ENCODE measurements at regions not wholly inside any gene's neighbourhood (a gene's known extent, or its start where the extent isn't known, plus 50 kb on each side); places are given as distances from the start of the nearest gene placed in this dataset.

DNA sequence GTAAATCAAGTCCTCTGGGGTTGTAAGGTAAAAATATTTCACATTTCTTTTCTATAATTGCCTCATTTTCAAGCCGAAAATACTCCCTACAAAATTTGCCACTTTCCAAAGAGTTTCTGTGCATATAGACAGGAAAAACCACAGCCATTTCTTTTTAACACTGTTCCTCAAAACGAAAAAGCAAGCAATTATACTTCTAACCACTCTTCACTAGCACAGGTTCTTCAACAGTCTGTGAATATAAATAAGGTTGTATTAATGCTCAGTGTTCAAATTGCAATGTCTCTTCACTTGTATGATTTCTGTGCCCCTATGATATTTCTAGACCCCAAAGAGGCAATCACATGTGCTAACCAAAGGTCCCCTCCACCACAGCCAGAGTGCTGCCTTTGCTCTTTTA is 206.0 kb downstream of the SIM1 start (continued):
- TF ChIP-seq, protein P1, sequence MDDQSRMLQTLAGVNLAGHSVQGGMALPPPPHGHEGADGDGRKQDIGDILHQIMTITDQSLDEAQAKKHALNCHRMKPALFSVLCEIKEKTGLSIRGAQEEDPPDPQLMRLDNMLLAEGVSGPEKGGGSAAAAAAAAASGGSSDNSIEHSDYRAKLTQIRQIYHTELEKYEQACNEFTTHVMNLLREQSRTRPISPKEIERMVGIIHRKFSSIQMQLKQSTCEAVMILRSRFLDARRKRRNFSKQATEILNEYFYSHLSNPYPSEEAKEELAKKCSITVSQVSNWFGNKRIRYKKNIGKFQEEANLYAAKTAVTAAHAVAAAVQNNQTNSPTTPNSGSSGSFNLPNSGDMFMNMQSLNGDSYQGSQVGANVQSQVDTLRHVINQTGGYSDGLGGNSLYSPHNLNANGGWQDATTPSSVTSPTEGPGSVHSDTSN (IDR thresholded peaks at IDR 0.05; ENCODE audit: insufficient replicate concordance, low read depth, low read length): no peak
- TF ChIP-seq KLF5 (IDR thresholded peaks at IDR 0.05; ENCODE audit: partially characterized antibody) (no peak), SMAD1 (IDR thresholded peaks at IDR 0.05; ENCODE audit: low read depth, partially characterized antibody) (no peak)
- TF ChIP-seq, protein P2, sequence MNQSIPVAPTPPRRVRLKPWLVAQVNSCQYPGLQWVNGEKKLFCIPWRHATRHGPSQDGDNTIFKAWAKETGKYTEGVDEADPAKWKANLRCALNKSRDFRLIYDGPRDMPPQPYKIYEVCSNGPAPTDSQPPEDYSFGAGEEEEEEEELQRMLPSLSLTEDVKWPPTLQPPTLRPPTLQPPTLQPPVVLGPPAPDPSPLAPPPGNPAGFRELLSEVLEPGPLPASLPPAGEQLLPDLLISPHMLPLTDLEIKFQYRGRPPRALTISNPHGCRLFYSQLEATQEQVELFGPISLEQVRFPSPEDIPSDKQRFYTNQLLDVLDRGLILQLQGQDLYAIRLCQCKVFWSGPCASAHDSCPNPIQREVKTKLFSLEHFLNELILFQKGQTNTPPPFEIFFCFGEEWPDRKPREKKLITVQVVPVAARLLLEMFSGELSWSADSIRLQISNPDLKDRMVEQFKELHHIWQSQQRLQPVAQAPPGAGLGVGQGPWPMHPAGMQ (IDR thresholded peaks at IDR 0.05; ENCODE audit: borderline replicate concordance): no peak
- TF ChIP-seq, protein P3, sequence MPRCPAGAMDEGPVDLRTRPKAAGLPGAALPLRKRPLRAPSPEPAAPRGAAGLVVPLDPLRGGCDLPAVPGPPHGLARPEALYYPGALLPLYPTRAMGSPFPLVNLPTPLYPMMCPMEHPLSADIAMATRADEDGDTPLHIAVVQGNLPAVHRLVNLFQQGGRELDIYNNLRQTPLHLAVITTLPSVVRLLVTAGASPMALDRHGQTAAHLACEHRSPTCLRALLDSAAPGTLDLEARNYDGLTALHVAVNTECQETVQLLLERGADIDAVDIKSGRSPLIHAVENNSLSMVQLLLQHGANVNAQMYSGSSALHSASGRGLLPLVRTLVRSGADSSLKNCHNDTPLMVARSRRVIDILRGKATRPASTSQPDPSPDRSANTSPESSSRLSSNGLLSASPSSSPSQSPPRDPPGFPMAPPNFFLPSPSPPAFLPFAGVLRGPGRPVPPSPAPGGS (IDR thresholded peaks at IDR 0.05; ENCODE audit: borderline replicate concordance, insufficient read depth, low read depth, low read length, poor library complexity, severe bottlenecking): no peak

DNA sequence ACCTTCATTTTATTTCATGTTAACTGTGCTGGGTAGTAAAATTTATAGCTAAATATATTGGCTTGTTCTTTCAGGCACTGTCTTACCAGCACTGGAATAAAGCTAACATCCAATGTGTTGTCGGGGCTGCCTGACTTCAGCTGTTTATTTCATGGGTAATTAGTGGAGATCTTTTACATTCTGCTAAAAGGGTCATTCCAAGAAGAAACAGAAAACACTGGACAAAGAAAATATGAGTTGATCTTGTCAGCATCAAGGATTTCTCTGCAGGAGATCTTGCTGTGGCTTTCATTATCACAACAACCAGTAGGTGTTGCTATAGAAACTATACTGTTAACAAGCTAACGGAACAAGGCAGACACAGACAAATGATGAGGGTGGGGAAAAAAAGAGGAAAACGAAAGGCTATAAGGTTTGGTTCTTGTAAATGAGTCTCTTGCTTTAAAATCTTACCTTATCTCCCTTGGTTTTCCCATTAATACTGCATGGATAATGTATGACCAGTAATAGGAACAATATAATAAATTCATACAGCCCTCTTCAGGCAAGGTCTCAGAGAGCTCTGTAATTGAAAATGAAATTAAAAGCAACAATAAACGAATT is 206.8 kb downstream of the SIM1 start:
- Histone ChIP-seq H3K4me3 (no peak overlapping the region), H3K4me2 (ENCODE audit: control insufficient read depth, insufficient read depth) (peak overlapping the region; percentile 19)
- peak; percentile 59 for FAIRE-seq

More for the DNA sequence above, 206.8 kb downstream of the SIM1 start:
- ChIA-PET POLR2A (no interaction called here), RAD21 (ENCODE audit: unreplicated experiment) (interaction anchor here (0.7 to 2.8 kb wide), 5 partner anchors 20 to 134 kb away, joined by 3 to 15 read pairs (median 4); no protein-coding TSS in a partner anchor), SMC1A (ENCODE audit: uncharacterized antibody, unreplicated experiment) (interaction anchor here (0.7 to 2.7 kb wide), 11 partner anchors 8 to 407 kb away, joined by 3 to 11 read pairs (median 4); no protein-coding TSS in a partner anchor), CTCF (interaction anchor here (0.9 to 2.3 kb wide), 11 partner anchors 9 to 407 kb away, joined by 3 to 7 read pairs (median 4); no protein-coding TSS in a partner anchor)
- in situ Hi-C loops (cut with MboI) (no loop called here), intact Hi-C loops (cut with micrococcal nuclease; ENCODE audit: unreplicated experiment) (no loop called here)
- Histone ChIP-seq H3K9me3 (replicated peaks; ENCODE audit: control insufficient read depth, insufficient read depth, low read length) (no peaks in the 10 kb centered on the region), H3K9ac (ENCODE audit: control insufficient read depth, insufficient read depth, low read length) (no peak overlapping the region), H3K27ac (ENCODE audit: control insufficient read depth, insufficient read depth) (no peak overlapping the region), H3K27me3 (replicated peaks in 1 of 2; ENCODE audit: control insufficient read depth in 2 of 2, insufficient read depth in 2 of 2, low read length in 1 of 2) (no peaks in the 10 kb centered on the region), H4K20me1 (ENCODE audit: control insufficient read depth, insufficient read depth) (no peaks in the 10 kb centered on the region), H3K4me1 (ENCODE audit: control insufficient read depth, insufficient read depth, low read length) (no peaks in the 10 kb centered on the region), H2AFZ (ENCODE audit: control insufficient read depth, low read depth, low read length) (peak overlapping the region; percentile 58), H3K36me3 (ENCODE audit: control insufficient read depth in 2 of 2, insufficient read depth in 2 of 2, low read length in 1 of 2) (no peaks in the 10 kb centered on the region), H3K79me2 (ENCODE audit: control insufficient read depth, insufficient read depth, low read length) (no peaks in the 10 kb centered on the region)
- 23% methylated on average over 4 of the region's 4 CpGs for WGBS (ENCODE audit: insufficient coverage, insufficient replicate concordance, low lambda C conversion rate, missing lambda C conversion rate)
- ATAC-seq (peak; percentile 85), DNase-seq (ENCODE audit: low read depth, low spot score) (peak; percentile 11)
- TF ChIP-seq BMI1 (IDR thresholded peaks at IDR 0.05; ENCODE audit: borderline replicate concordance): peak; percentile 84
- no peak for TF ChIP-seq MTA3 (IDR thresholded peaks at IDR 0.05; ENCODE audit: borderline replicate concordance, low read length)
- TF ChIP-seq, protein P4, sequence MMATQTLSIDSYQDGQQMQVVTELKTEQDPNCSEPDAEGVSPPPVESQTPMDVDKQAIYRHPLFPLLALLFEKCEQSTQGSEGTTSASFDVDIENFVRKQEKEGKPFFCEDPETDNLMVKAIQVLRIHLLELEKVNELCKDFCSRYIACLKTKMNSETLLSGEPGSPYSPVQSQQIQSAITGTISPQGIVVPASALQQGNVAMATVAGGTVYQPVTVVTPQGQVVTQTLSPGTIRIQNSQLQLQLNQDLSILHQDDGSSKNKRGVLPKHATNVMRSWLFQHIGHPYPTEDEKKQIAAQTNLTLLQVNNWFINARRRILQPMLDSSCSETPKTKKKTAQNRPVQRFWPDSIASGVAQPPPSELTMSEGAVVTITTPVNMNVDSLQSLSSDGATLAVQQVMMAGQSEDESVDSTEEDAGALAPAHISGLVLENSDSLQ (IDR thresholded peaks at IDR 0.05): peak; percentile 67
- TF ChIP-seq, protein P5, sequence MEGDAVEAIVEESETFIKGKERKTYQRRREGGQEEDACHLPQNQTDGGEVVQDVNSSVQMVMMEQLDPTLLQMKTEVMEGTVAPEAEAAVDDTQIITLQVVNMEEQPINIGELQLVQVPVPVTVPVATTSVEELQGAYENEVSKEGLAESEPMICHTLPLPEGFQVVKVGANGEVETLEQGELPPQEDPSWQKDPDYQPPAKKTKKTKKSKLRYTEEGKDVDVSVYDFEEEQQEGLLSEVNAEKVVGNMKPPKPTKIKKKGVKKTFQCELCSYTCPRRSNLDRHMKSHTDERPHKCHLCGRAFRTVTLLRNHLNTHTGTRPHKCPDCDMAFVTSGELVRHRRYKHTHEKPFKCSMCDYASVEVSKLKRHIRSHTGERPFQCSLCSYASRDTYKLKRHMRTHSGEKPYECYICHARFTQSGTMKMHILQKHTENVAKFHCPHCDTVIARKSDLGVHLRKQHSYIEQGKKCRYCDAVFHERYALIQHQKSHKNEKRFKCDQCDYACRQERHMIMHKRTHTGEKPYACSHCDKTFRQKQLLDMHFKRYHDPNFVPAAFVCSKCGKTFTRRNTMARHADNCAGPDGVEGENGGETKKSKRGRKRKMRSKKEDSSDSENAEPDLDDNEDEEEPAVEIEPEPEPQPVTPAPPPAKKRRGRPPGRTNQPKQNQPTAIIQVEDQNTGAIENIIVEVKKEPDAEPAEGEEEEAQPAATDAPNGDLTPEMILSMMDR (IDR thresholded peaks at IDR 0.05 in 2 of 3, conservative IDR thresholded peaks at IDR 0.05 in 1 of 3; ENCODE audit: control insufficient read depth in 2 of 3, extremely low read depth in 1 of 3, insufficient read depth in 1 of 3, low read depth in 3 of 3, low read length in 3 of 3): peak in 1 of 3 experiments; percentile 22; a peak in 2 of 6 replicates
- no TSS peak for BruUV-seq (replicated peaks)

Data from GM12878 (cell line).